ENCODE measurements at regions not wholly inside any gene's neighbourhood (a gene's known extent, or its start where the extent isn't known, plus 50 kb on each side); places are given as distances from the start of the nearest gene placed in this dataset.

DNA sequence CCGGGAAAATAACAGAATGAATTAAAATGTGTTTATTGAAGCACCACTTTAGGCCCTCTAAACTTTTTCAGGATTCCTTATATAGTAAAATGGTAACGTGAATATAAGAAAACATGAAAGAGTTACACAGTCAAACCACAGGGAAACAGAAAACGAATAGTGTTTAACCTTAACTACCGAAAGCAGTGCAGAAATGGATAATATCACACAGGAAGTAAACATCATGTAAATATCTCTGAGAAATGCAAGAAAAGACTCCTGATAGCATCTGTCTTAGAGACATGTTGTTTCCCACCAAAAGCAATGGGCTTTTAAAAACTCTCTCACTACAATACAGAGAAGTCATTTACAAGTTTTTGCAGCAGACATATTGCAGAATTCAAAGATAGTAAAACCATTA is 323.9 kb upstream of the CXXC4 start:
- no peak overlapping the region for H3K4ac ChIP-seq (replicated peaks; ENCODE audit: insufficient read length, low read depth, low read length)
- H3K56ac ChIP-seq (replicated peaks; ENCODE audit: insufficient read length, low read depth, low read length): no peak overlapping the region
- H3K36me3 ChIP-seq (ENCODE audit: control insufficient read depth in 2 of 4, insufficient read depth in 4 of 4, low read length in 3 of 4): no peaks in the 10 kb centered on the region
- H2BK12ac ChIP-seq (ENCODE audit: low read depth, low read length): no peak overlapping the region
- H3K4me1 ChIP-seq (replicated peaks in 1 of 4; ENCODE audit: control insufficient read depth in 3 of 4, insufficient read depth in 4 of 4, low read length in 3 of 4): no peaks in the 10 kb centered on the region
- no peak overlapping the region for H3K23ac ChIP-seq (ENCODE audit: insufficient read length)
- H2BK15ac ChIP-seq (ENCODE audit: low read length): no peak overlapping the region
- no peak overlapping the region for H2AK5ac ChIP-seq (ENCODE audit: low read depth, low read length)
- H3K79me1 ChIP-seq (ENCODE audit: low read depth, low read length): no peaks in the 10 kb centered on the region
- DNase-seq (ENCODE audit: low read depth in 1 of 2, low spot score in 2 of 2) (no peak), FAIRE-seq (no peak)
- H3K79me2 ChIP-seq (ENCODE audit: control insufficient read depth in 1 of 2, insufficient read depth in 2 of 2, low read length in 2 of 2): no peaks in the 10 kb centered on the region
- H4K5ac ChIP-seq (ENCODE audit: insufficient read length, low read depth, low read length): no peak overlapping the region
- ChIA-PET POLR2A (ENCODE audit: partially characterized antibody) (no interaction called here), CTCF (ENCODE audit: partially characterized antibody) (no interaction called here)
- no peak overlapping the region for H2BK5ac ChIP-seq (ENCODE audit: low read depth, low read length)
- no peak overlapping the region for H2AFZ ChIP-seq (ENCODE audit: low read length)
- H4K20me1 ChIP-seq (replicated peaks in 1 of 2; ENCODE audit: control insufficient read depth in 1 of 2, insufficient read depth in 2 of 2, low read length in 2 of 2): no peaks in the 10 kb centered on the region
- H3K4me3 ChIP-seq (ENCODE audit: extremely low read depth in 1 of 4, insufficient read depth in 2 of 4, low read depth in 3 of 4, low read length in 4 of 4): no peak overlapping the region
- no peak overlapping the region for H3K18ac ChIP-seq (ENCODE audit: extremely low read depth, low read length)
- H4K91ac ChIP-seq (replicated peaks; ENCODE audit: insufficient read length, low read length): no peak overlapping the region
- H3K9ac ChIP-seq (replicated peaks in 1 of 4; ENCODE audit: extremely low read depth in 1 of 4, low read depth in 3 of 4, low read length in 3 of 4): no peak overlapping the region
- 82% methylated on average over 4 of the region's 4 CpGs; no CpG with 5 or more reads in 1 of the 2 experiments for WGBS, 2 experiments (ENCODE audit: extremely low coverage in 1 of 2, insufficient coverage in 1 of 2, insufficient read length in 1 of 2, insufficient replicate concordance in 2 of 2, low coverage in 1 of 2, low lambda C conversion rate in 2 of 2, missing lambda C conversion rate in 1 of 2)
- no peaks in the 10 kb centered on the region for H3K9me3 ChIP-seq (ENCODE audit: insufficient read depth in 2 of 2, low read depth in 1 of 2, low read length in 1 of 2)
- no peak overlapping the region for H3K14ac ChIP-seq (ENCODE audit: insufficient read length)
- no peak overlapping the region for H2BK120ac ChIP-seq (replicated peaks; ENCODE audit: low read depth, low read length)
- no peak overlapping the region for H3K4me2 ChIP-seq (ENCODE audit: insufficient read depth in 1 of 2, low read depth in 2 of 2, low read length in 2 of 2)
- no peaks in the 10 kb centered on the region for H3K27me3 ChIP-seq (replicated peaks in 1 of 4; ENCODE audit: control insufficient read depth in 3 of 4, extremely low read depth in 1 of 4, insufficient read depth in 3 of 4, low read length in 3 of 4)
- no peak overlapping the region for H2BK20ac ChIP-seq (ENCODE audit: low read length)
- H3K27ac ChIP-seq (ENCODE audit: low read depth, low read length): no peak overlapping the region
- no peak overlapping the region for H4K8ac ChIP-seq (ENCODE audit: extremely low read depth, insufficient read depth, low read length)
- no peaks in the 10 kb centered on the region for H3K23me2 ChIP-seq (ENCODE audit: low read depth, low read length)
- no peak for TF ChIP-seq NANOG (IDR thresholded peaks at IDR 0.05; ENCODE audit: insufficient read depth, low read depth, low read length, poor library complexity, severe bottlenecking)
- TF ChIP-seq, protein P1, sequence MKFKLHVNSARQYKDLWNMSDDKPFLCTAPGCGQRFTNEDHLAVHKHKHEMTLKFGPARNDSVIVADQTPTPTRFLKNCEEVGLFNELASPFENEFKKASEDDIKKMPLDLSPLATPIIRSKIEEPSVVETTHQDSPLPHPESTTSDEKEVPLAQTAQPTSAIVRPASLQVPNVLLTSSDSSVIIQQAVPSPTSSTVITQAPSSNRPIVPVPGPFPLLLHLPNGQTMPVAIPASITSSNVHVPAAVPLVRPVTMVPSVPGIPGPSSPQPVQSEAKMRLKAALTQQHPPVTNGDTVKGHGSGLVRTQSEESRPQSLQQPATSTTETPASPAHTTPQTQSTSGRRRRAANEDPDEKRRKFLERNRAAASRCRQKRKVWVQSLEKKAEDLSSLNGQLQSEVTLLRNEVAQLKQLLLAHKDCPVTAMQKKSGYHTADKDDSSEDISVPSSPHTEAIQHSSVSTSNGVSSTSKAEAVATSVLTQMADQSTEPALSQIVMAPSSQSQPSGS (IDR thresholded peaks at IDR 0.05; ENCODE audit: low read length): no peak
- no peak for TF ChIP-seq GTF2F1 (IDR thresholded peaks at IDR 0.05; ENCODE audit: borderline replicate concordance, low read depth, low read length)
- TF ChIP-seq TCF12 (IDR thresholded peaks at IDR 0.05; ENCODE audit: low read depth, low read length): no peak
- TF ChIP-seq, protein P2, sequence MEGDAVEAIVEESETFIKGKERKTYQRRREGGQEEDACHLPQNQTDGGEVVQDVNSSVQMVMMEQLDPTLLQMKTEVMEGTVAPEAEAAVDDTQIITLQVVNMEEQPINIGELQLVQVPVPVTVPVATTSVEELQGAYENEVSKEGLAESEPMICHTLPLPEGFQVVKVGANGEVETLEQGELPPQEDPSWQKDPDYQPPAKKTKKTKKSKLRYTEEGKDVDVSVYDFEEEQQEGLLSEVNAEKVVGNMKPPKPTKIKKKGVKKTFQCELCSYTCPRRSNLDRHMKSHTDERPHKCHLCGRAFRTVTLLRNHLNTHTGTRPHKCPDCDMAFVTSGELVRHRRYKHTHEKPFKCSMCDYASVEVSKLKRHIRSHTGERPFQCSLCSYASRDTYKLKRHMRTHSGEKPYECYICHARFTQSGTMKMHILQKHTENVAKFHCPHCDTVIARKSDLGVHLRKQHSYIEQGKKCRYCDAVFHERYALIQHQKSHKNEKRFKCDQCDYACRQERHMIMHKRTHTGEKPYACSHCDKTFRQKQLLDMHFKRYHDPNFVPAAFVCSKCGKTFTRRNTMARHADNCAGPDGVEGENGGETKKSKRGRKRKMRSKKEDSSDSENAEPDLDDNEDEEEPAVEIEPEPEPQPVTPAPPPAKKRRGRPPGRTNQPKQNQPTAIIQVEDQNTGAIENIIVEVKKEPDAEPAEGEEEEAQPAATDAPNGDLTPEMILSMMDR (IDR thresholded peaks at IDR 0.05; ENCODE audit: control extremely low read depth in 1 of 3, insufficient read depth in 1 of 3, low read depth in 1 of 3, low read length in 3 of 3): no peak
- TF ChIP-seq CHD2 (IDR thresholded peaks at IDR 0.05; ENCODE audit: low read length): no peak
- TF ChIP-seq BACH1 (IDR thresholded peaks at IDR 0.05; ENCODE audit: low read length): no peak
- TF ChIP-seq RBBP5 (IDR thresholded peaks at IDR 0.05; ENCODE audit: borderline replicate concordance, low read depth, low read length): no peak
- TF ChIP-seq CBX5 (IDR thresholded peaks at IDR 0.05; ENCODE audit: low read depth, low read length): no peak
- TF ChIP-seq SAP30 (IDR thresholded peaks at IDR 0.05; ENCODE audit: insufficient read depth, insufficient replicate concordance, low read length): no peak
- no peak for TF ChIP-seq JUN (IDR thresholded peaks at IDR 0.05; ENCODE audit: low read depth, low read length)

Data from H1 (cell line).